ENCODE measurements at regions not wholly inside any gene's neighbourhood (a gene's known extent, or its start where the extent isn't known, plus 50 kb on each side); places are given as distances from the start of the nearest gene placed in this dataset.
"Not testable (repeated sequence)": the region's sequence is repeated elsewhere in the genome, so short reads cannot be mapped to it uniquely, and the experiment has no call there.

DNA sequence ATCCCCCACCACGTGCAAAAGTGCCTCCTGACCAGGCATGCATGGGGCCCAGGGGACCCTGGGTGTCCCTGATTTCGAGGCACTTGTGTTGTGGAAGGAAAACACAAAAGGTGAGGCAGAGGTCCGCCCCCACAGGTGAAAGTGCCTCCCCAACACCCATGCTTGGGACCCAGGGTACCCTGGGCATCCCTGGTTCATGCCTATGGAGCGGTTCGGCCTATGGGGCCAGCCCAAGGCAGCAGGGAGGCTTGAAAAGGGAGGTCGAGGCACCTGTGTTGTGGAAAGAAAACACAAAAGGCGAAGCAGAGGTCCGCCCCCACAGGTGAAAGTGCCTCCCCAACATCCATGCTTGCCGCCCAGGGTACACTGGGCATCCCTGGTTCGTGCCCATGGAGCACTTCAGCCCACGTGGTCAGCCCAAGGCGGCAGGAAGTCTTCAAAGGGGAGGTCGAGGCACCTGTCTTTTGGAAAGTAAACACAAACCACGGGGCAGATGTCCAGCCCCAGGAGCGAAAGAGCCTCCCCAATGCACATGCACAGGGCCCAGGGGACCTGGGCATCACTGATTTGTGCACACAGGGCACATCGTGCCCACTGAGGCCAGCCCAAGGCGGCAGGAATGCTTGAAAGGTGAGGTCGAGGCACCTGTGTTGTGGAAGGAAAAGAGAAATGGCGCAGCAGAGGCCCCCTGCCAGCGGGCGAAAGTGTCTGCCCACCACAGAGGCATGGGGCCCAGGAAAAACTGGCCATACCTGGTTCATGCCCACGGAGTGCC lies 375.5 kb downstream of the ALG10 start:
- peak; percentile 7 for DNase-seq

DNA sequence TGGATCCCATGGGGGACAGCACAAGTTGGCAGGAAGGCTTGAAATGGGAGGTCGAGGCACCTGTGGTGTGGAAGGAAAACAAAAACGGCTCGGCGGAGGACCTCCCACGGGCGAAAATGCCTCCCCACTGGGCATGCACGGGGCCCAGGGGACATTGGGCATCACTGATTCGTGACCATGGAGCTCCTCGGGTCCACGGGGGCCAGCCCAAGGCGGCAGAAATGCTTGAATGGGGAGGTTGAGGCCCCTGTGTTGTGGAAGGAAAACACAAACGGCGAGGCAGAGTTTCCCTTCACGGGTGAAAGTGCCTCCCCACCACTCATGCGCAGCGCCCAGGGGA lies 376.0 kb downstream of the ALG10 start:
- peak; percentile 3 for DNase-seq

DNA sequence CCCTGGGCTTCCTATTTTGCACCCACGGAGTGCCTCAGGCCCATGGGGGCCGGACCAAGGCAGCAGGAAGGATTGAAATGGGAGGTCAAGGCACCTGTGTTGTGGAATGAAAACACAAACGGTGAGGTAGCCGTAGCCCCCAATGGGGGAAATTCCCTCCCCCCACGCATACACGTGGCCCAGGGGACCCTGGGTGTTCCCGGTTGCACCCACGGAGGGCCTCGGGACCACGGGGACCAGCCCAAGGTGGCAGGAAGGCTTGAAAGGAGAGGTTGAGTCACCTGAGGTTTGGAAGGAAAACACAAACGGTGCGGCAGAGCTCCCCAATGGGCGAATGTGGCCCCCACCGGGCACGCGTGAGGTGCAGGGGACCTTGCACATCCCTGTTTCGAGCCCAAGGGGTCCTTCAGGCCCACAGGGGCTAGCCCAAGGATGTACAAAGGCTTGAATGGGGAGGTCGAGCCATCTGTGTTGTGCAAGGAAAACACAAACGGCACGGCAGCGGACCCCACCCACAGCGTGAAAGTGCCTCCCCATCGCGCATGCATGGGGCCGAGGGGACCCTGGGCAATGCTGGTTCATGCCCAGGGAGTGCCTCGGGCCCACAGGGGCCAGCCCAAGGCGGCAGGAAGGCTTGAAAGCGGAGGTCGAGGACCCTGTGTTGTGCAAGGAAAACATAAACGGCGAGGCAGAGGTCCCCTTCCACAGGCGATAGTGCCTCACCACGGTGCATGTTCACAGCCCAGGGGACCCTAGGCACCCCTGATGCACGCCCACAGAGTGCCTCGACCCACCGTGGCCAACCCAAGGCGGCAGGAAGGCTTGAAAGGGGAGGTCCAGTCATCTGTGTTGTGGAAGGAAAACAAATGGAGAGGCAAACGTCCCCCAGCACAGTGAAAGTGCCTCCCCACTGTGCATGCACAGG lies 376.7 kb downstream of the ALG10 start:
- DNase-seq = peak; percentile 7

DNA sequence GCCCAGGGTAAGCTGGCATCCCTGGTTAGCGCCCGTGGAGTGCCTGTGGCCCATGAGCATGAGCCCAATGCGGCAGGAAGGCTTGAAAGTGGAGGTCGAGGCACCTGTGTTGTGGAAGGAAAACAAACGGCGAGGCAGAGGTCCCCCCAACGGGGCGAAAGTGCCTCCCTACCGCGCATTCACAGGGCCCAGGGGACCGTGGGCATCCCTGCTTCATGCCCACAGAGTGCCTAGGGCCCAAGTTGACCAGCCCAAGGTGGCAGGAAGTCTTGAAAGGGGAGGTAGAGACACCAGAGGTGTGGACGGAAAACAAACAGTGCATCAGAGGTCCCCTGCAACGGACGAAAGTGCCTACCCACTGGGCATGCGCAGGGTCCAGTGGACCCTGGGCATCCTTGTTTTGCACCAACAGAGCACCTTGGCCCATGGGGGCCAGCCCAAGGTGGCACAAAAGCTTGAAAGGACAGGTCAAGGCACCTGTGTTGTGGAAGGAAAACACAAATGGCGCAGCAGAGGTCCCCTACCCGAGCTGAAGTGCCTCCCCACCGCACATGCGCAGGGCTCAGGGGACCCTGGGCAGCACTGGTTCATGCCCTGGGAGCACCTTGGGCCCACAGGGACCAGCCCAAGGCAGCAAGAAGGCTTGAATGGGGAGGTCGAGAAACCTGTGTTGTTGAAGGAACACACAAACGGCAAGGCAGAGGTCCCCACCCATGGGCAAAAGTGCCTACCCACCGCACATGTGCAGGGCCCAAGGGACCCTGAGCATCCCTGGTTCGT lies 377.5 kb downstream of the ALG10 start:
- peak; percentile 6 for DNase-seq

DNA sequence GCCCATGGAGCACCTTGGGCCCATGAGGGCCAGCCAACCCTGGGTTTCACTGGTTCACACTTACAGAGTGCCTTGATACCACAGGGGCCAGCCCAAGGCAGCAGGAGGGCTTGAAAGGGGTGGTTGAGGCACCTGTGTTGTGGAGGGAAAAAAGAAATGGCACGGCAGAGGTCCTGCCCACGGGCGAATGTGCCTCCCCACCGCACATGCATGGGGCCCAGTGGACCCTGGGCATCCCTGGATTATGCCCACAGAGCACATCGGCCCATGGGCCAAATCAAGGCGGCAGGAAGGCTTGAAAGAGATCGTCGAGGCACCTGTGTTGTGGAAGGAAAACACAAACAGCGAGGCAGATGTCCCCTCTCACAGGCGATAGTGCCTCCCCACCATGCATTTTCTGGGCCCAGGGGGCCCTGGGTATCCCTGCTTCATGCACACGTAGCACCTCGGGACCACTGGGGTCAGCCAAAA lies 378.1 kb downstream of the ALG10 start:
- DNase-seq = peak; percentile 0

DNA sequence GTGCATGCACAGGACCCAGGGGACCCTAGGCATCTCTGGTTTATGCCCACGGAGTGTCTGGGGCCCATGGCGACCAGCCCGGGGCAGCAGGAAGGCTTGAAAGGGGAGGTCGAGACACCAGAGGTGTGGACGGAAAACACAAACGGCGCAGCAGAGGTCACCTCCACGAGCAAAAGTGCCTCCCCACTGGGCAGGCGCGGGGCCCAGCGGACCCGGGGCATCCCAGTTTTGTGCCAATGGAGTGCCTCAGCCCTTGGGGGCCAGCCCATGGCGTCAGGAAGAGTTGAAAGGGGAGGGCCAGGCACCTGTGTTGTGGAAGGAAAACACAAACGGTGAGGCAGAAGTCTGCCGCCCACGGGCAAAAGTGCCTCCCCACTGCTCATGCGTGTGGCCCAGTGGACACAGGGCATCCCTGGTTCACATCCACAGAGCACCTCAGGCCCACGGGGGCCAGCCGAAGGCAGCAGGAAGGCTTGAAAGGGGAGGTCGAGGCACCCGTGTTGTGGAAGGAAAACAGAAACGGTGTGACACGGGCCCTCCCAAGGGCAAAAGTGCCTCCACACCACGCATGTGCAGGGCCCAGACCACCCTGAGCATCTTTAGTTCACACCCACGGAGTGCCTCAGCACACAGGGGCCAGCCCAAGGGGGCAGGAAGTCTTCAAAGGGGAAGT lies 378.8 kb downstream of the ALG10 start:
- peak; percentile 1 for DNase-seq

DNA sequence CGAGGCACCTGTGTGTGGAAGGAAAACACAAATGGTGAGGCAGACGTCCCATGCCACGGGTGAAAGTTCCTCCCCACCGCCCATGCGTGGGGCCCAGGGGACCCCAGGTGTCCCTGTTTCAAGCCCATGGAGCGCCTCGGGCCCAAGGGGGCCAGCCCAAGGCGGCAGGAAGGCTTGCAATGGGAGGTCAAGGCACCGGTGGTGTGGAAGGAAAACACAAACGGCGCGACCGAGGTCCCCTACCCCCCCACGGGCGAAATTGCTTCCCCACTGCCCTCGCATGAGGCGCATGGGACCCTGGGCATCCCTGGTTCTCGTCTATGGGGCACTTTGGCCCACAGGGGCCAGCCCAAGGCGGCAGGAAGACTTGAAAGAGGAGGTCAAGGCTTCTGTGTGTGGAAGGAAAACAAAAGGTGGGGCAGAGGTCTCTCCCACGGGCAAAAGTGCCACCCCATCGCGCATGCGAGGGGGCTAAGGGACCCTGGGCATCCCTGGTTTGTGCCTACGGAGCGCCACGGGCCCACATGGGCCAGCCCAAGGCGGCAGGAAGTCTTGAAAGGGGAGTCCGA lies 379.4 kb downstream of the ALG10 start:
- peak; percentile 6 for DNase-seq

DNA sequence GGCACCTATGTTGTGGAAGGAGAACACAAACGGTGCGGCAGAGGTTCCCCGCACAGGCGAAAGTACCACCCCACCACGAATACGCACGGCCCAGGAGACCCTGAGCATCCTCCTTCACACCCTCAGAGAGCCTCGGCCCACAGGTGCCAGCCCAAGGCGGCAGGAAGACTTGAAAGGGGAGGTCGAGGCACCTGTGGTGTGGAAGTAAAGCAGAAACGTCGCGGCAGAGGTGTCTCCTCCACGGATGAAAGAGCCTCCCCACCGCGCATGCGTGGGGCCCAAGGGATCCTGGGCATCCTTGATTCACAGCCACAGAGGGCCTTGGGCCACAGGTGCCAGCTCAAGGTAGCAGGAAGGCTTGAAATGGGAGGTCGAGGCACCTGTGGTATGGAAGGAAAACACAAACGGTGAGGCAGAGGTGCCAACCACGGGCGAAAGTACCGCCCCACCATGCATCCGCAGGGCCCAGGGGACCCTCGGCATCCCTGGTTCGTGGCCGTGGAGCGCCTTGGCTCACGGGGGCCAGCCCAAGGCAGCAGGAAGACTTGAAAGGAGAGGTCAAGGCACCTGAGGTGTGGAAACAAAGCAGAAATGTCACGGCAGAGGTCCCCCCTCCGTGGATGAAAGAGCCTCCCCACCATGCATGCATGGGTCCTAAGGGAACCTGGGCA lies 380.1 kb downstream of the ALG10 start:
- DNase-seq = peak; percentile 5

DNA sequence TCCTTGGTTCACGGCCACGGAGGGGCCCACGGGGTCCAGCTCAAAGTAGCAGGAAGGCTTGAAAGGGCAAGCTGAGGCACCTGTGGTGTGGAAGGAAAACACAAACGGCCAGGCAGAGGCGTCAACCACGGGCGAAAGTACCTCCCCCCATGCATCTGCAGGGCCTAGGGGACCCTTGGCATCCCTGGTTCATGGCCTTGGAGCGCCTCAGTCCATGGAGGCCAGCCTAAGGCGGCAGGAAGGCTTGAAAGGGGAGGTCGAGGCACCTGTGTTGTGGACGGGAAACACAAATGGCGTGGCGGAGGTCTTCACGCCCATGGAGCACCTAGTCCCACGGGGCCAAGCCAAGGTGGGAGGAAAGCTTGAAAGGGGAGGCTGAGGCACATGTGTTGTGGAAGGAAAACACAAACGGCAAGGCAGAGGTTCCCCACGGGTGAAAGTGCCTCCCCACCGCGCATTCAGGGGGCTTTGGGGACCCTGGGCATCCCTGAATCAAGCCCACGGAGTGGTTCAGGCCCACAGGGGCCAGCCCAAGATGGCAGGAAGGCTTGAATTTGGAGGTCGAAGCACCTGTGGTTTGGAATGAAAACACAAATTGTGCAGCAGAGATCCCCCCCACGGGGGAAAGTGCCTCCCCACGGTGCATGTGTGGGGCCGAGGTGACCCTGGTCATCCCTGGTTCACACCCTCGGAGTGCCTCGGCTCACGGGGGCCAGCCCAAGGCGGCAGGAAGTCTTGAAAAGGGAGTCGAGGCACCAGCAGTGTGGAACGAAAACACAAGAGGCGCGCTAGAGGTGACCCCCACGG lies 380.8 kb downstream of the ALG10 start:
- DNase-seq = peak; percentile 5

DNA sequence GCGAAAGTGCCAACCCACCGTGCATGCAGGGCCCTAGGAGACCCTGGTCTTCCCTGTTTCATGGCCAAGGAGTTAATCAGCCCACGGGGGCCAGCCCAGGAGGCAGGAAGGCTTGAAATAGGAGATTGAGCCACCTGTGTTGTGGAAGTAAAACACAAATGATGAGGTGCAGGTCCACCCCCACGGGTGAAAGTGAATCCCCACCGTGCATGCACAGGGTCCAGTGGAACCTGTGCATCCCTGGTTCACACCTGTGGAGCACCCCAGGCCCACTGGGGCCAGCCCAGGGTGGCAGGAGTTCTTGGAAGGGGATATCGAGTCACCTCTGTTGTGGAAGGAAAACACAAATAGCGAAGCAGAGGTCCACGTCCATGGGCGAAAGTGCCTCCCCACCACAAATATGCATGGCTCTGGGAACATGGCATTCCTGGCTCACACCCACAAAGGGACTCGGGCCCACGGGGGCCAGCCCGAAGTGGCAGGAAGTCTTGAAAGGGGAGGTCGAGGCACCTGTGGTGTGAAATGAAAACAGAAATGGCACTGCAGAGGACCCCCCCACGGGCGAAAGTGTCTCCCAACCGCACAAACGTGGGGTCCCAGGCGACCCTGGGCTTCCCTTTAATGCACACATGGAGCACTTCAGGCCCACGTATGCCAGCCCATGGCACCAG lies 381.5 kb downstream of the ALG10 start:
- DNase-seq = peak; percentile 6

DNA sequence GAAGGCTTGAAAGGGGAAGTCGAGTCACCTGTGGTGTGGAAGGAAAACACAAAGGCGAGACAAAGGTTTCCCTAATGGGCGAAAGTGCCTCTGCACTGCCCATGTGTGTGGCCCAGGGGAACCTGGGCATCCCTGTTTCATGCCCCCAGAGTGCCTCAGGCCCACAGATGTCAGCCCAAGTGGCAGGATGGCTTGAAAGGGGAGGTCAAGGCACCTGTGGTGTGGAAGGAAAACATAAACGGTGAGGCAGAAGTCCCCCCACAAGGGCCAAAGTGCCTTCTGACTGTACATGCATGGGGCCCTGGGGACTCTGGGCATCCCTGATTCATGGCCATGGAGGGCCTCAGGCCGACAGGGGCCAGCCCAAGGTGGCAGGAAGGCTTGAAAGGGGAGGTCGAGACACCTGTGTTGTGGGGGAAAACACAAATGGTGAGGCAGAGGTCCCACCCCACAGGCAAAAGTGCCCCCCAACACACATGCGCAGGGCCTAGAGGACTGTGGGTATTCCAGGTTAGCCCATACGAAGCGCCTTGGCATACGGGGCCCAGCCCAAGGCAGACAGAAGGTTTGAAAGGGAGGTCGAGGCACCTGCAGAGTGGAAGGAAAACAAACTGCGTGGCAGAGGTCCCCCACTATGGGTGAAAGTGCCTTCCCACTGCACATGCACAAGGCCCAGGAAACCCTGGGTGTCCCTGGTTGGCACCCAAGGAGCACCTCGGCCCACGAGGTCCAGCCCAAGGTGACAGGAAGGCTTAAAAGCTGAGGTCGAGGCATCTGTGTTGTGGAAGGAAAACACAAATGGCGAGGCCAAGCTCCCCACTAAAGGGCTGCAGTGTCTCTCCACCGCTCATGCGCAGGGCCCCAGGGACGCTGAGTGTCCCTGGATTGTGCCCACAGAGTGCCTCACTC lies 382.3 kb downstream of the ALG10 start:
- peak; percentile 9 for DNase-seq

DNA sequence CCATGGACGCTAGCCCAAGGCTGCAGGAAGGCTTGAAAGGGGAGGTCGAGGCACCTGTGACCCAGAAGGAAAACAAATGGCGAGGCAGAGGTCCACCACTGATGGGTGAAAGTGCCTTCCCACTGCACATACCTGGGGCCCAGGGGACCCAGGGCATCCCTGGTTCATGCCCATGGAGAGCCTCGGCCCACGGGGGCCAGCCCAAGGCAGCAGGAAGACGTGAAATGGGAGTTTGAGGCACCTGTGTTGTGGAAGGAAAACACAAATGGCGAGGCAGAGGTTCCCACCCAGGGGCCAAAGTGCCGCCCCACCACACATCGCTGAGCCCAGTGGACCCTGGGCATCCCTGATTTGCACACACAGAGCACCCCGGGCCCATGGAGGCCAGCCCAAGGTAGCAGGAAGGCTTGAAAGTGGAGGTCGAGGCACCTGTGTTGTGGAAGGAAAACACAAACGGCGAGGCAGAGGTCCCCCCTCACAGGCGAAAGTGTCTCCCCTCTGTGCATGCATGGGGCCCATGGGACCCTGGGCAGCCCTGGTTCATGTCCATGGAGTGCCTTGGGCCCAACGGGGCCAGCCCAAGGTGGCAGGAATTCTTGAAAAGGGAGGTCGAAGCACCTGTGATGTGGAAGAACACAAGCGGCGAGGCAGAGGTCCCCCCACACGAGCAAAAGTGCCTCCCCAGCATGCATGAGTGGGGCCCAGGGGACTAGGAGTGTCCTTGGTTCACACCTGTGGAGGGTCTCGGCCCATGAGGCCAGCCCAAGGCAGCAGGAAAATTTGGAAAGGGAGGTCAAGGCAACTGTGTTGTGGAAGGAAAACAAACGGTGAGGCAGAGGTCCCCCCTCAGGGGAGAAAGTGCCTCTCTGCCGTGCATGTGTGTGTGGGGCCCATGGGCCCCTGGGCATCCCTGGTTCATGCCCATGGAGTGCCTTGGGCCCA lies 383.3 kb downstream of the ALG10 start:
- peak; percentile 4 for DNase-seq

DNA sequence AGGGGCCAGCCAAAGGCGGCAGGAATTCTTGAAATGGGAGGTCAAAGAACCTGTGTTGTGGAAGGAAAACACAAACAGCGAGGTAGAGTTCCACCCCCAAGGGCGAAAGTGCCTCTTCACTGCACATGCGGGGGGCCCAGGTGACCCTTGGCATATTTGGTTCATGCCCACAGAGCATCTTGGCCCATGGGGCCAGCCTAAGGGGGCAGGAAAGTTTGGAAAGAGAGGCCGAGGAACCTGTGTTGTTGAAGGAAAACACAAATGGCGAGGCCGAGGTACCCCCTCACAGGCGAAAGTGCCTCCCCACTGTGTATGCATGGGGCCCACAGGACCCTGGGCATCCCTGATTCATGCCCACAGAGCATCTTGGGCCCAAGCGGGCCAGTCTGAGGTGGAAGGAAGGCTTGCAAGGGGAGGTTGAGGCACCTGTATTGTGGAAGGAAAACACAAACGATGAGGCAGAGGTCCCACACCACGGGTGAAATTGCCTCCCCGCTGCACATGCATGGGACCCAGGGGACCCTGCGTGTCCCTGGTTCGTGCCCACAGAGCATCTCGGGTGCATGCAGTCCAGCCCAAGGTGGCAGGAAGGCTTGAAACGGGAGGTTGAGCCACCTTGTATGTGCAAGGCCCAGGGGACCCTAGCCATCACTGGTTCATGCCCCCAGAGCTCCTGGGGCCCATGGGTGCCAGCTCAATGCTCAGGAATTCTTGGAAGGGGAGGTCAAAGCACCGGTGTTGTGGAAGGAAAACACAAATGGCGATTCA lies 384.1 kb downstream of the ALG10 start:
- peak; percentile 2 for DNase-seq

DNA sequence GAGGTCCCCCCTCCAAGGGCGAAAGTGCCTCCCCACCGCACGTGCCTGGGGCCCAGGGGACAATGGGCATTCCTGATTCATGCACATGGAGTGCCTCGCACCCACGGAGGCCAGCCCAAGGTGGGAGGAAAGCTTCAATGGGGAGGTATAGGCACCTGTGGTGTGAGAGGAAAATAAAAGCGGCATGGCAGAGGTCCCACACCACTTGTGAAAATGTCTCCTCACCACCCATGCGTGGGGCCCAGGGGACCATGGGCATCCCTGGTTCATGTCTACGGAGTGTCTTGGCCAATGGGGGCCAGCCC lies 384.7 kb downstream of the ALG10 start:
- DNase-seq = no peak

DNA sequence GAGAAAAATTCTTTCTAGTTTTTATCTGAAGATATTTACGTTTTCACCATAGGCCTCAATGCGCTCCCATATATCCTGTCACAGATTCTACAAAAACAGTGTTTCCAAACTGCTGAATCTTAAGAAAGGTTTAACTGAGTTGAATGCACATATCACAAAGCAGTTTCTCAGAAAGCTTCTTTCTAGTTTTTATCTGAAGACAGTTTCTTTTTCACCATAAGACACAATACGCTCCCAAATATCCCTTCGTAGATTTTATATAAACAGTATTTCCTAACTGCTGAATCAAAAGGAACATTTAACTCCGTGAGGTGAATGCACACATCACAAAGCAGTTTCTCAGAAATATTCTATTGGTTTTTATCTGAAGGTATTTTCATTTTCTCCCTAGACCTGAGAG lies 385.5 kb downstream of the ALG10 start:
- DNase-seq = no peak

DNA sequence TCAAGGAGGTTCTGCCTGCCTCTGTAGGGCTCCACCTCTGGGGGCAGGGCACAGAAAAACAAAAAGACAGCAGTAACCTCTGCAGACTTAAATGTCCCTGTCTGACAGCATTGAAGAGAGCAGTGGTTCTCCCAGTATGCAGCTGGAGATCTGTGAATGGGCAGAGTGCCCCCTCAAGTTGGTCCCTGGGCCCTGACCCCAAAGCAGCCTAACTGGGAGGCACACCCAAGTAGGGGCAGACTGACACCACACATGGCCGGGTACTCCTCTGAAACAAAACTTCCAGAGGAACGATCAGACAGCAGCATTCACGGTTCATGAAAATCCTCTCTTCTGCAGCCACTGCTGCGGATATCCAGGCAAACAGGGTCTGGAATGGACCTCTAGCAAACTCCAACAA lies 409.2 kb downstream of the ALG10 start:
- not testable (repeated sequence) for DNase-seq
